GM12873 (cell line): ENCODE measurements at regions not wholly inside any gene's neighbourhood (a gene's known extent, or its start where the extent isn't known, plus 50 kb on each side); places are given as distances from the start of the nearest gene placed in this dataset.

ENCODE experiments used
- CTCF ChIP-seq: IDR thresholded peaks from 2 replicates; pipeline ENCODE4 v1.5.1; 2012; ENCODE audit warnings: low read depth, mild to moderate bottlenecking, moderate library complexity, low read length, control low read depth; ENCODE audit not compliant: insufficient read depth; ENCODE audit errors: missing control alignments

- no peak for TF ChIP-seq CTCF
Measured at GRCh38 chr9:96122751-96123150, 179.2 kb downstream of the HSD17B3 start.

- TF ChIP-seq CTCF = no peak
Measured at GRCh38 chr9:96122282-96122681, 179.7 kb downstream of the HSD17B3 start.

GRCh38 chr9:96121136-96121535, 180.8 kb downstream of the HSD17B3 start:
- no peak for TF ChIP-seq CTCF

GRCh38 chr9:96117398-96118080, 184.4 kb downstream of the HSD17B3 start:
- TF ChIP-seq CTCF = no peak

GRCh38 chr9:96116275-96117064, 185.5 kb downstream of the HSD17B3 start:
- no peak for TF ChIP-seq CTCF

GRCh38 chr9:96115836-96116235, 186.1 kb downstream of the HSD17B3 start:
- no peak for TF ChIP-seq CTCF

- TF ChIP-seq CTCF = no peak
Measured at GRCh38 chr9:96113032-96113431, 188.9 kb downstream of the HSD17B3 start.
